Mammary epithelial cell (primary cell): ENCODE measurements at regions not wholly inside any gene's neighbourhood (a gene's known extent, or its start where the extent isn't known, plus 50 kb on each side); places are given as distances from the start of the nearest gene placed in this dataset.

ENCODE experiments used
- CTCF ChIP-seq, 2 donors: IDR thresholded peaks in 1 of 2; conservative IDR thresholded peaks in 1 of 2; 2 replicates each; pipeline ENCODE4 v1.5.1; 2011 to 2012; ENCODE audit warnings: inconsistent platforms in 2 of 2, low read length in 2 of 2, mild to moderate bottlenecking in 2 of 2, control low read depth in 1 of 2, low read depth in 1 of 2; ENCODE audit not compliant: insufficient read depth in 1 of 2; ENCODE audit errors: extremely low read depth in 1 of 2
- EZH2 ChIP-seq: IDR thresholded peaks from 2 replicates; pipeline ENCODE4 v1.6.1; 2012; ENCODE audit warnings: low read length, inconsistent platforms, borderline replicate concordance

DNA sequence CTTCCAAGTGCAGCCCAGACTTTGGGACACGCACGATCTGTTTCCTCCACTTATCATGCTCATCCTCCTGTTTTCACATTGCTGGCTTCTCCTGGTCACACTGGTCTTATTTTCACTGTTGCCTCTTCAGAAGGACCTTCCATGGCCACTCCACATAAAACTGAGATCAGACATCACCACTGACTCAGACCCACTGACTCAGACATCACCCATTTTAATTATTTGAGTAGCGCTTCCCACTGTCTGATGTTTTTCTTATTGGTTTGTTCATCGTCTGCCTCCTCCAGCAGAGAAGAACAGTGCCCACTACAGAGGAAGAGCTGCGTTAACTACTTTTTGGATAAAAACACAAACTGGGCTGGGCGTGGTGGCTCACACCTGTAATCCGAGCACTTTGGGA is 270.5 kb upstream of the PWP1 start:
- no peak for TF ChIP-seq CTCF (conservative IDR thresholded peaks at IDR 0.05 in 1 of 2, IDR thresholded peaks at IDR 0.05 in 1 of 2; ENCODE audit: extremely low read depth in 1 of 2, insufficient read depth in 1 of 2, low read depth in 1 of 2, low read length in 2 of 2)
- no peak for TF ChIP-seq EZH2
